Loucy (cell line): ENCODE measurements at regions not wholly inside any gene's neighbourhood (a gene's known extent, or its start where the extent isn't known, plus 50 kb on each side); places are given as distances from the start of the nearest gene placed in this dataset.

Experiments used
- CTCF ChIP-seq: fragments of 200-600 bp; sonication (generic); conservative IDR thresholded peaks from 2 replicates; pipeline ENCODE4 v1.5.1; 2014; ENCODE audit warnings: mild to moderate bottlenecking, antibody characterized with exemption, low read length
- EZH2phosphoT487 ChIP-seq: fragments of 200-600 bp; IDR thresholded peaks from 2 replicates; pipeline ENCODE4 v1.6.1; 2018; ENCODE audit warnings: antibody characterized with exemption, mild to moderate bottlenecking, moderate library complexity, borderline replicate concordance

GRCh38 chr2:200054681-200055468 lies 99.5 kb downstream of the MAIP1 start:
- peak; percentile 20; the same call in 1 of the 2 replicates for TF ChIP-seq CTCF
- no peak for TF ChIP-seq EZH2phosphoT487
